Lower leg skin (tissue), 3 donors: ENCODE measurements at regions not wholly inside any gene's neighbourhood (a gene's known extent, or its start where the extent isn't known, plus 50 kb on each side); places are given as distances from the start of the nearest gene placed in this dataset.

Experiments used
- CTCF ChIP-seq, 3 donors: fragments of 450-650 bp; IDR thresholded peaks; one replicate each; pipeline ENCODE4 v1.5.1; 2016; ENCODE audit warnings: antibody characterized with exemption in 3 of 3, mild to moderate bottlenecking in 3 of 3, moderate library complexity in 2 of 3
- POLR2A ChIP-seq, 2 donors: fragments of 450-650 bp; IDR thresholded peaks; one replicate each; pipeline ENCODE4 v1.6.1; 2016 to 2017; ENCODE audit warnings: antibody characterized with exemption in 2 of 2, mild to moderate bottlenecking in 1 of 2, moderate library complexity in 1 of 2

- TF ChIP-seq CTCF (IDR thresholded peaks at IDR 0.05) = no peak
- TF ChIP-seq POLR2A (IDR thresholded peaks at IDR 0.05) = no peak
Measured at GRCh38 chr2:121064186-121064585, 220.8 kb downstream of the TFCP2L1 start.
